Sciatic nerve (tissue), 2 donors: ENCODE measurements at regions not wholly inside any gene's neighbourhood (a gene's known extent, or its start where the extent isn't known, plus 50 kb on each side); places are given as distances from the start of the nearest gene placed in this dataset.

ENCODE experiments used
- ATAC-seq: fragments of 200-7000 bp; cut with Tn5 transposase; one replicate; pipeline ENCODE4 v1.9.1; 2020; ENCODE audit warnings: mild to moderate bottlenecking, moderate library complexity
- DNase-seq: peaks from one replicate; pipeline ENCODE4 v3.0.0-alpha.2; 2020; ENCODE audit warnings: low spot score
- intact Hi-C: fragments of 100-400 bp; cut with DNase I; formaldehyde crosslinking; loops from one replicate; pipeline ENCODE4 v1.14.2; 2022
- donor health status: DM: no; HTN: no; CAD: no.
- donor health status: DM: no; HTN: no; CAD: no.

GRCh38 chr2:239526038-239526437 lies 125.2 kb upstream of the HDAC4 start:
- ATAC-seq (no peak), DNase-seq (no peak)
- intact Hi-C loops: no loop called here

GRCh38 chr2:239523954-239524330 lies 123.1 kb upstream of the HDAC4 start:
- DNase-seq: no peak
- peak; percentile 37 for ATAC-seq
- intact Hi-C loops: no loop called here

- DNase-seq (no peak), ATAC-seq (no peak)
- intact Hi-C loops: no loop called here
These were observed 122.5 kb upstream of the HDAC4 start for GRCh38 chr2:239523147-239523953.

GRCh38 chr2:239522740-239523119 lies 121.9 kb upstream of the HDAC4 start:
- intact Hi-C loops: no loop called here
- ATAC-seq: no peak
- DNase-seq: no peak

- intact Hi-C loops: no loop called here
- ATAC-seq (no peak), DNase-seq (no peak)
These were observed 121.4 kb upstream of the HDAC4 start for GRCh38 chr2:239522002-239522739.

GRCh38 chr2:239521518-239521815 lies 120.6 kb upstream of the HDAC4 start:
- intact Hi-C loops: no loop called here
- no peak for DNase-seq
- no peak for ATAC-seq

GRCh38 chr2:239520811-239521517 lies 120.1 kb upstream of the HDAC4 start:
- ATAC-seq: no peak
- DNase-seq: no peak
- intact Hi-C loops: no loop called here

- no peak for ATAC-seq
- intact Hi-C loops: no loop called here
- DNase-seq: no peak
These were observed 119.2 kb upstream of the HDAC4 start for GRCh38 chr2:239519921-239520585.

GRCh38 chr2:239519089-239519920 lies 118.5 kb upstream of the HDAC4 start:
- no peak for ATAC-seq
- no peak for DNase-seq
- intact Hi-C loops: no loop called here

GRCh38 chr2:239518286-239519088 lies 117.7 kb upstream of the HDAC4 start:
- DNase-seq (no peak), ATAC-seq (no peak)
- intact Hi-C loops: no loop called here

- no peak for ATAC-seq
- no peak for DNase-seq
- intact Hi-C loops: no loop called here
These were observed 116.9 kb upstream of the HDAC4 start for GRCh38 chr2:239517686-239518085.

- no peak for ATAC-seq
- intact Hi-C loops: no loop called here
- no peak for DNase-seq
These were observed 116.1 kb upstream of the HDAC4 start for GRCh38 chr2:239516954-239517305.

- DNase-seq (no peak), ATAC-seq (no peak)
- intact Hi-C loops: no loop called here
These were observed 115.6 kb upstream of the HDAC4 start for GRCh38 chr2:239516286-239516953.

- intact Hi-C loops: no loop called here
- ATAC-seq: no peak
- DNase-seq: no peak
These were observed 114.1 kb upstream of the HDAC4 start for GRCh38 chr2:239514754-239515530.

- intact Hi-C loops: no loop called here
- no peak for DNase-seq
- no peak for ATAC-seq
These were observed 111.2 kb upstream of the HDAC4 start for GRCh38 chr2:239512054-239512453.

GRCh38 chr2:239509373-239510143 lies 108.7 kb upstream of the HDAC4 start:
- no peak for DNase-seq
- no peak for ATAC-seq
- intact Hi-C loops: no loop called here
